ENCODE measurements at regions not wholly inside any gene's neighbourhood (a gene's known extent, or its start where the extent isn't known, plus 50 kb on each side); places are given as distances from the start of the nearest gene placed in this dataset.
"Not testable (repeated sequence)": the region's sequence is repeated elsewhere in the genome, so short reads cannot be mapped to it uniquely, and the experiment has no call there.

DNA sequence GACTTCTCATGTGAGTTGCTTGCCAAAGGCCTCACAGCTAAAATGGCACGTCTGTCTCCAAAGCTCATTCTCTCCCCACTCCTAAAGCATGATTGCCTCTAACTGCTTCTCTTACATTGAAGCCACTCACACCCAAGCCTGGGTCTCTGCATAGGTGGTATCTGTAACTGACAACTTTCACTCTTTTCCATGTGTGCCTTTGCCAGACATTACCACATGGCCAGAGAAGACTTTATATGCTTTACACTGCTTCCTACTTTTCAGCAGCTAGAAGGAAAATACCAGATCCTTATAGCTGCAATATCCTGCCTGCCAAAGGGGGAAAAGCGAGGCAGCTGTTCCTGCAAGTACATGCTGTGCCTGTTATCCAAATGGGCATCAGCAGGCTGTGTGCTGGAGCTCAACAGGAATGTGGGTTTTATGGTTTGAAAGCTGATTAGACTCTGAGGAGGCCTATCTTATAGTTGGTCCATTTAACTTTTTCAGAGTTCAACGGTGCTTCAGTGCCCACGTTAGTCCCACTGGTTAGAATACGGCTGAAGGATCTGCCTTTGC is 547.1 kb downstream of the RAB38 start:
- in situ Hi-C loops (cut with HindIII; ENCODE audit: low pct_unique_long_range_greater_than_20kb, low sequenced_read_pairs) = no loop called here
- DNase-seq (ENCODE audit: low read depth) = no peak

DNA sequence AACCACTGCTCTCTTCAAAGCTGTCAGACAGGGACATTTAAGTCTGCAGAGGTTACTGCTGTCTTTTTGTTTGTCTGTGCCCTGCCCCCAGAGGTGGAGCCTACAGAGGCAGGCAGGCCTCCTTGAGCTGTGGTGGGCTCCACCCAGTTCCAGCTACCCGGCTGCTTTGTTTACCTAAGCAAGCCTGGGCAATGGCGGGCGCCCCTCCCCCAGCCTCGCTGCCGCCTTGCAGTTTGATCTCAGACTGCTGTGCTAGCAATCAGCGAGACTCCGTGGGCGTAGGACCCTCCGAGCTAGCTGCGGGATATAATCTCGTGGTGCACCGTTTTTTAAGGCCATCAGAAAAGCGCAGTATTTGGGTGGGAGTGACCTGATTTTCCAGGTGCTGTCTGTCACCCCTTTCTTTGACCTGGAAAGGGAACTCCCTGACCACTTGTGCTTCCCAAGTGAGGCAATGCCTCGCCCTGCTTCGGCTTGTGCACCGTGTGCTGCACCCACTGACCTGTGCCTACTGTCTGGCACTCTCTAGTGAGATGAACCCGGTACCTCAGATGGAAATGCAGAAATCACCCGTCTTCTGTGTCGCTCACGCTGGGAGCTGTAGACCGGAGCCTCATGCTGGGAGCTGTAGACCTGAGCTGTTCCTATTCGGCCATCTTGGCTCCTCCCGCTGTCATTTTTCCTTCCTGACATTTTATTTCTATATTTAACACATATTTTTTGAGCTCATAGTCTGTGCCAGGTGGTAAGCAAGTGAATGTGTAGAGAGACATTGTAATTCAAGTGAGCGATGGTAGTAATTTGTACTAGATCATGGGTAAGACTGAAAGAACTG is 551.5 kb downstream of the RAB38 start:
- DNase-seq (ENCODE audit: low read depth); in situ Hi-C loops (cut with HindIII; ENCODE audit: low pct_unique_long_range_greater_than_20kb, low sequenced_read_pairs): not testable (repeated sequence)

DNA sequence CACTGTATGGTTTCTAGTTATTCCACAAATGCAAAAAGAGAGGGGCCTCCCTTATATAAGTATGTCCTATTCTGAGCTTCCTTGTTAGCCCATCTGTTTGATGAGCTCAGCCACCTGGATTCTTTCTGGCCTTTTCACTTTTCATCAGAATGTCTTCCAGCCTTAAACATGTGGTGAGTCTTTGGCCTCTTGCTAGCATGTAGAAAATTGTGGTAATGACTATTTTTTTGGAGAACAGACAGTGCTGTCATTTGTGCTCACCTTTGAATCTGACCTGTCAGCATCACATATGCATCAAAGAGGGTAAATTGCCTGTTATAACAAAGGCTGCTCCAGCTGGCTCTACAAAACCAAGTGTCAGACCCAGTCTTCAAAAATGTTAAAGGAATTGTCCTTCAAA is 558.7 kb downstream of the RAB38 start:
- in situ Hi-C loops (cut with HindIII; ENCODE audit: low pct_unique_long_range_greater_than_20kb, low sequenced_read_pairs) = no loop called here
- DNase-seq (ENCODE audit: low read depth) = no peak

DNA sequence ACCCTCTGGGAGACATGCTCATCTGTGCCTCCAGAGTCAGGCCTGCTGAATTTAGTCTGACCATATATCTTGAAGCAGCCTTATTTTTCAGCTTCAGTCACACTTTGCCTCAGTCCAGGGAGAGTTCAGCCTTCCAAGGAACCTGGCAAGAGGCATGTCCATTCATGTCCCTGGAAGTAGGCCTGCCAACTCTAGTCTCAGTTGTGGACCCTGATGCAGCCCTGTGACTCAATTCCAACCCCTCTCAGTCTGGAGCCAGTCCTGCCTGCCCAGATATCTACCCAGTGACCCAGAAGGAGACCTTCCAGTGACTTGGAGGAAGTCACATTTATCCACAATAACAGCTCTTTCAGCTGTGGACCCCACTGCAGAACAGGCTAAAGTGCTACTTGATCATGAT is 566.6 kb downstream of the TMEM135 start:
- DNase-seq (ENCODE audit: low read depth) = no peak
- in situ Hi-C loops (cut with HindIII; ENCODE audit: low pct_unique_long_range_greater_than_20kb, low sequenced_read_pairs) = no loop called here

DNA sequence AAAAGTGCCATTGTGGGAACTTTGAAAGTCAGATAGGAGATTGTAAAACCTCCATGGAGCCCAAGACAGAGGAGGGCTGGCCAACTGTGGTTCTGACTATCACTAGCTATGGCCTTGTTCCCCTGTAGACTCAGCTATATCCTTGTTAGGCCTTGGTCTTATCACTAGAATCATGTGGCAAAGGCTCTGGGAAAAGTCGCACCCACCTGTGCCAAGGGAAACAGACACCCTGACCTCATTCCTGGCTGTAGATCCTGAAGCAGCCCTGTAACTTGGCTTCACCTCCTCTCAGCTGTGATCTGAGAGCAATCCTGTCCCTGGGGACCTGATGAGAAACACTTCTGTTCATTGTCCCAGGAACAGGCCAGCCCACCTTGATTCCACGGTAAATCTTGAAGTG is 566.2 kb downstream of the TMEM135 start:
- in situ Hi-C loops (cut with HindIII; ENCODE audit: low pct_unique_long_range_greater_than_20kb, low sequenced_read_pairs) = no loop called here
- no peak for DNase-seq (ENCODE audit: low read depth)

DNA sequence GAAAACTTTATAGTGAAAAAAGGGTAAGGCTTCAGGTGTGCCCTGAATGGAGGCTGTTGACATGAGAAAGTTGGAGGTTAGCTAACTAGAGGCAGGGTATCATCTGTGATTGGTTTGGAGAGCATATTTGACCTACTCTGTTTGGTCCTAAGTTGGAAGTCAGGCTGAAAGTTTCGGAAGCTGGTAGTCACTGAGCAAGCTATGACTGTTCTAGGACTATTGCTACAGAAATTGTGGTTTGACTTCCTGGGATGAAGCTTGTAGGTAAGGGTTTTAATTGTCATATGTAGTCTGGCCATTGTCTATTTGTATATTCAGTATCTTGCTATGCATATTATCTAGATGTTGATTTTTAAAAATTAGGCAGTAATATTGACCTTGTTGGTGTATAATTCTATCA is 565.0 kb downstream of the TMEM135 start:
- in situ Hi-C loops (cut with HindIII; ENCODE audit: low pct_unique_long_range_greater_than_20kb, low sequenced_read_pairs) = no loop called here

DNA sequence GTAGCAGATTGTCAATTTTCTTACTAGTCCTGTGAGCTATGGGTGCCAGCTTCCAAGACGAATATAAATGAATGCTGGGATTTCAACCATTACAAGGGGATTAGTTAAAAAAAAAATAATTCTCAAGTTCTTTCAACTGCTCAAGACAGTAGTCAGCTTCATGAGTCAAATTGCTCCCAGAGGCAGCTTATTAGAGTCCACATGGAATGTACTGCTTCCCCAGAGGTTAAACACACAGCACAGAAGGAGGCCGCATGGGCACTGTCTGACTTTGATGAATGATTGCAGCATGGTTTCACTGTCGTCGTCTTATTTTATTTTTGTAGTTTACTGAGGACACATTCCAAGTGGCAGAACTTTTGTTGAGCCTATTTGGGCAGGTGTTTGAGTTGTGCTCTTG is 563.2 kb downstream of the TMEM135 start:
- no peak for DNase-seq (ENCODE audit: low read depth)
- in situ Hi-C loops (cut with HindIII; ENCODE audit: low pct_unique_long_range_greater_than_20kb, low sequenced_read_pairs) = no loop called here

More for the DNA sequence above, 565.0 kb downstream of the TMEM135 start:
- DNase-seq (ENCODE audit: low read depth) = no peak

DNA sequence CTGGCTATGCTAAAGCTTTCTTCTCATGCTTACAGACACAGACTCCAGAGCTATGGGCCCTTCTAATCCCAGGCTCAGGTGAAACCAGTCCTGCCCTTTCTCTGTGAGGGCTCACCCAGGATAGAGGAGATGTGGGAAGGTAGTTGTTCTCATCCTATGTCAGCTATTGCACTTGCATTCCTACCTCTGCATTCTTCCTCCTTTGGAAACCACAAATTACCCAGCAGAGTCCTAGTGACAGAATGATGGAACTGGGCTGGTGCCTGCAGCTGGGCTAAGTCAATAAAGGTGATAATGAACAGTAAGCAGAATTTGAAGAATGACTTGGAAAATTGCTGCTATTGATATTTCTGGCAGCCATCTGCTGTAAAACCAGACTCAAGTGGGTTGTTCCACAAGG is 560.0 kb downstream of the TMEM135 start:
- in situ Hi-C loops (cut with HindIII; ENCODE audit: low pct_unique_long_range_greater_than_20kb, low sequenced_read_pairs) = no loop called here
- no peak for DNase-seq (ENCODE audit: low read depth)

DNA sequence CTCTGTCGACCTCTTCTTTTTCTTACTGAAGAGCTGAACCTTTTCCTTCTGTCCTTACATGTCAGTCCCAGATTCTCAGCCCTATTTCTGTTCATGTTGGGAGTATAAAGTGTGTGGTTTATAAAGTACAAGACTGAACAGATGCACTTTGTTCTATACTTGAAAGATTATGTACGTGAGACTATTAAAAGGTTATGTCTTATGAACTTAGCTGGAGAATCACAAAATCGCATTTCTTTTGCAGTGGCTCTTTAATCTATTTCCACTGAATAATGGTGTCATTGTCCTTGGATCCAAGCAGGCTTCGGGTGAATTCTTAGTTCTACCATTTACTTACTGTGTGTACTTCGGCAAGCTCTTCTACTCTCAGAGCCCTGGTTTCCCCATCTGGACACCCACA is 558.4 kb downstream of the TMEM135 start:
- in situ Hi-C loops (cut with HindIII; ENCODE audit: low pct_unique_long_range_greater_than_20kb, low sequenced_read_pairs) = no loop called here
- no peak for DNase-seq (ENCODE audit: low read depth)

DNA sequence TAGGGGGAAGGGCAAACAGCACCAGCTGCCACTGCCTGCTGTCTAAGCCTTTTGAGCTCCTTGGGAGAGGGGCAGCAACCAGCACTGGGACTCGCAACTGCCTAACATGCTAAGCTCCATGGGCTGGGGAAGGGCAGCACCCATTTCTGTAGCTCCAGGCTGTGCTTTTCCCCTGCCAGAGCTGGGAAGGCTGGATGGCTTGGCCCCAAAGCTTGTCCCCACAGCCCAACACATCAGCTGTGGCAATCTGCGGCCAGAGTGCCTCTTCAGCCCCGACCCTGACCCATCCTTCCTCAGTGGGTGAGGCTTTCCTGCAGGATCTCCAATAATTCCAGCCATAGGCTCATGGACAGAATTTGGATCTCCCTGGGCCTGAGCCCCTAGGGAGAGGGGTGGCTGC is 551.3 kb downstream of the TMEM135 start:
- DNase-seq (ENCODE audit: low read depth) = no peak
- in situ Hi-C loops (cut with HindIII; ENCODE audit: low pct_unique_long_range_greater_than_20kb, low sequenced_read_pairs) = no loop called here

DNA sequence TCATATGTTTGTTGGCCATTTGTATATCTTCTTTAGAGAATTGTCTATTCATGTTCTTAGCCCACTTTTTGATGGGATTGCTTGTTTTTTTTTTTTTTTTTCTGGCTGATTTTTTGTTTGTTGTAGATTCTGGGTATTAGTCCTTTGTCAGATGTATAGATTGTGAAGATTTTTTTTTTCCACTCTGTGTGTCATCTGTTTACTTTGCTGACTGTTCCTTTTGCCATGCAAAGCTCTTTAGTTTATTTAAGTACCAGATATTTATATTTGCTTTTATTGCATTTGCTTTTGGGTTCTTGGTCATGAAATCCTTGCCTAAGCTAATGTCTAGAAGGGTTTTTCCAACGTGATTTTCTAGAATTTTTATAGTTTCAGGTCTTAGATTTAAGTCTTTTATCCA is 547.9 kb downstream of the TMEM135 start:
- in situ Hi-C loops (cut with HindIII; ENCODE audit: low pct_unique_long_range_greater_than_20kb, low sequenced_read_pairs); DNase-seq (ENCODE audit: low read depth): not testable (repeated sequence)

DNA sequence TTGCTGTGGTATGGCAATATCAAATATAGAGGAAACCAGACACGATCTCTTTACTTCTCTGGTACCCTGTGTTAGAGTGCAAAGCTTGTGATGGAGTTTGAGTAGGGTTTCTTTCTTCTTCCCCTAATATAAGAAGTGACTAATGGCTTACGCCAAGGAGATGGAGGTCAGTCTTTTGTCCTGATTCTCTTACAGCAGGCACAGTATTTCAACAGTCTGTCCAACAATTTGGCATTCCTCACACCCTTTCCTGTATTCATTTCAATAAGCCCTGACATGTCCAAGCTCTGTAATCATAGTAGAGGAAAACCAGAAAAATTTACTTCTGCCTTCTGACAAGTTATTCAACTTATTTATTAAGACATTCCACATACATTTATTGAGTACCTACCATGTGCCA is 546.2 kb downstream of the TMEM135 start:
- no peak for DNase-seq (ENCODE audit: low read depth)
- in situ Hi-C loops (cut with HindIII; ENCODE audit: low pct_unique_long_range_greater_than_20kb, low sequenced_read_pairs) = no loop called here

DNA sequence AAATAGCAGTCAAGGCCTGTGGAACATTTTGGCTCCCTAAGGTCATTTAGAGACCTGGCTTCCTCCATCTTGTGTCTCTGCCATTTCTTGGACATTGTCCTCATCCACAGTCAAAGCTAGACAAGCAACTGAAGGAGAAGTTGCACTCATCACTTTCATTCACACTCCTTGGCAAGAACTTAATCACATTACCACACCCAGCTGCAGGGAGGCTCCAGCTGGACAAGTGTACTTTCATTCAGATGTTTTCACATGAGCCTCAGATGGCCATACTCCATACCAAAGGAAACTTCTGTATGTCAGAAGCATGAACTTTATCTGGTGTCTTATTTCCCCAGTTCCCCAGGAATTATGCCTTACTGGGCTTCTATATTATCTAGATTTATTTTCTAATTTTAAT is 537.4 kb downstream of the TMEM135 start:
- no peak for DNase-seq (ENCODE audit: low read depth)
- in situ Hi-C loops (cut with HindIII; ENCODE audit: low pct_unique_long_range_greater_than_20kb, low sequenced_read_pairs) = no loop called here

DNA sequence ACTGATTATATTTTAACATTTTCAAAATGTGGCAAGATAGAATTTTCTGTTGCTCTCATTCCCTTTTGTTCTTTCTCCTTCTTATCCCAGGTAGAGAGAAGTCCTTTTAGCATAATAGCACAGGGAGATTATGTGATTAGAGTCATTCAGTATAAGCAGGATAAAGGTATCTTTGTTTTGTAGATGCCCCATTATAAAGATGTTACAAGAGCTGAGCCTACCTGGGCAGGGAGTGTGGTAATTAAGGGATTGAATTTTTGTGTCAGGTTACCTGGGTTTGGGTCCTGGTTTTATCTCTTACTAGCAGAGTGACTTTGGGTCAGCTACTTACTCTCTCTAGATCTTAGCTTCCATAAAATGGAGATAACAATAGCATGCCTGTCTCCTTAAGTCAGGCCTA is 536.5 kb downstream of the TMEM135 start:
- no peak for DNase-seq (ENCODE audit: low read depth)
- in situ Hi-C loops (cut with HindIII; ENCODE audit: low pct_unique_long_range_greater_than_20kb, low sequenced_read_pairs) = no loop called here

DNA sequence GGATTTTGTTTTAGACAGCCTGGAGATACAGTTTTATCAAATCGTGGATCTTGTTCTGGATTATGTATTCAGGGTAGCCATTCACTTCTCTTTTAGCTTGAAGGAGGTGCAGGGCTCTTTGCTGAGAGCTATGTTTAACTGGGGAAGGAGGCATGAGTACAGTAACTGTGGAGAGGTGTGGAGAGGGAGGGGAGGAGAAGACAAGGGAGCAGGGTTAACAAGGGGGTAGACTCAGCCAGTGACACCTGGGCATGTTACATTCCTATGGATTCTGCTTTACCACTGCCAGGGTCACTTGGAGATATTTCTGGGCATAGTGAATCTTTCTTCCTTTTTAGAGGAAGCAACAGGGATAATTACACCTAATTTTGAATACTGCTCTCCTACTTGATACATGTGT is 536.0 kb downstream of the TMEM135 start:
- in situ Hi-C loops (cut with HindIII; ENCODE audit: low pct_unique_long_range_greater_than_20kb, low sequenced_read_pairs) = no loop called here
- no peak for DNase-seq (ENCODE audit: low read depth)

DNA sequence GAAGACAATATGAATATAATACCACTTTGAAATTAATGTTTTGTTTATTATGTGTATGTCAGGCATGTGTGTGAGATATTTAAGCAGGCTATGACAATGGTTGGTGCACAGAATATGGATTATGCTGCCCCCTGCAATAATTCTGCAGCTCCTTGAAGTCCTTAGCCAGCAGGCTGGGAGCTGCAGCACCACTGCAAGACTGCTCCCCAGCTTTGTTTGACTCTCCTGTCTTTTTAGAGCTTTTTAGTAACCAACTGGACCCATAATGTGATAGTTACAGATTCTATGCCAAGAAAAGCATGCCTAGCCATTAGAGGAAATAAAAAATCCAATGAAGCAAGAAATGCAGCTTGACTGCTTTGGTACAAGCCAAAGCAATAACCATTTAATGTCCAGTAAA is 535.1 kb downstream of the TMEM135 start:
- in situ Hi-C loops (cut with HindIII; ENCODE audit: low pct_unique_long_range_greater_than_20kb, low sequenced_read_pairs) = no loop called here
- DNase-seq (ENCODE audit: low read depth) = no peak

DNA sequence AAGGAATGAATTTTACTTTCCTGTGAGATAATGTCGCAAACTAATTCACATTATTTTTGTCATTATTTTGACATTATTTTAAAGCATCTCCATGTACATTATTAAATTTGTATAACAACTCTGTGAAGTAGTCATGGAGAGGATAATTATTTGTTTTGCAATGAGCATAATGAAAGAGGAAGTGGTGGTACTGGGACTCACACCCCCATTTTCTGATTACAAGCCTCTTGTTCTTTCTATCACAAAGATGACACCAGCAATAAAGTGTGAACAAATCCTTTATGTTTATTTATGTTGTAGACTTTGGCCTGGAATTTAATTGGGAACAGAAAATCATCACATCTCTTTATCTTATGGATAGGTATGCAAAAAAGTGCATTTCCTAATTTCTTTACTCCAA is 522.6 kb downstream of the TMEM135 start:
- no peak for DNase-seq (ENCODE audit: low read depth)
- in situ Hi-C loops (cut with HindIII; ENCODE audit: low pct_unique_long_range_greater_than_20kb, low sequenced_read_pairs) = no loop called here

DNA sequence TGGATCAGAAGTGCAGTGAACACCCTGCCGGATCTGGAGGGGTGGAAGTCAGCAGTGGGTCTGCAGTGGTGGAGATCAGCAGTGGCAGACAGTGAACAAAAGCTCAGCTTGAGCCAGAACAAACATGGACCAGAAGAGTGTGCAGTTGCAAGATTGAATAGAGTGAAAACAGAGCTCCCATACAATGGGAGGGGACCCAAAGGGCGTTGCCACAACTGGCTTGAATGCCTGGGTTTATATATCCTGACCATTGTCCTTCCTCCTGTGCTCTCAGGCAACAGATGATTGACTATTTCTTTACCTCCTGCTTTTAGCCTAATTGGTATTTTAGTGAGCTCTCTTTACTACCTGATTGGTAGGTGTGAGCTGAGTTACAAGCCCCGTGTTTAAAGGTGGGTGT is 522.1 kb downstream of the TMEM135 start:
- in situ Hi-C loops (cut with HindIII; ENCODE audit: low pct_unique_long_range_greater_than_20kb, low sequenced_read_pairs); DNase-seq (ENCODE audit: low read depth): not testable (repeated sequence)

DNA sequence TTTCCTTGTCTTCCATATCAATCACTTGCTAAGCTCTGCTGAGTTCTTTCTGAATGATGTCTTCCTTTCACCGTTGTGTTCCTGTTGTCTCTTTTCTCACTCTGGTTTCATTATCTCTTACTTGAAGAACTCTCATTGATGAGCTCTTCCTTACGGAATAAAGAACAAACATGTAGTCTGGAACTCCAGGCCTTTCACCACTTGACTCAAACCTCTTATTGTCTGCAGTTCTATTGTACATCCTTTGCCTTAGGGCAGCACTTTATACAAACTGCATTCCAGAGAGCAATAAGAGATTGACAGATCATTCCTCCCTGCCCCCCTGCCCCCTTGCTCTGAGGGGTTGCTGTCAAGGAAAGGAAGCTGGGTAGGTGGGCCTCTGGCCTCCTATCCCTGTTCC is 517.4 kb downstream of the TMEM135 start:
- no peak for DNase-seq (ENCODE audit: low read depth)
- in situ Hi-C loops (cut with HindIII; ENCODE audit: low pct_unique_long_range_greater_than_20kb, low sequenced_read_pairs) = no loop called here

DNA sequence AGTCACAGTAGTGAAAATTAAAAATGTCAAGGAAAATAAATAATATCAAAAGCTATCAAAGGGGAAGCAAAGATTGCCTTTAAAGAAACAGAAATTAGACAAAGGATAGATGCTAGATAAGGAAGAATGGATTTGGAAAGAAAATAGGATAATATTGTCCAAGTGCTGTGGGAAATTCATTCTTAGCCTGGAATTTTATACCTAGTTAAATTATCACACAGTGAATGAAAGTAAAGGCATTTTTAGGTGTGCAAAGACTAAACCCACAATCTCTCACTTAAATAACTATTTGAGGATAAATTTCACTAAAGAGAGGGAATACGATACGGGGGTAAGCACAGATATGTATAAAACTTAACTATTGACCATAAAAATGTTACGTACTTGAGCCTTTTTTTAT is 511.1 kb downstream of the TMEM135 start:
- in situ Hi-C loops (cut with HindIII; ENCODE audit: low pct_unique_long_range_greater_than_20kb, low sequenced_read_pairs) = no loop called here
- DNase-seq (ENCODE audit: low read depth) = no peak

Data from Caki2 (cell line).